NCI-H2029 treated with DMSO at 0.1 percent for 48 hours (cell line): ENCODE measurements at regions not wholly inside any gene's neighbourhood (a gene's known extent, or its start where the extent isn't known, plus 50 kb on each side); places are given as distances from the start of the nearest gene placed in this dataset.
"Not testable (repeated sequence)": the region's sequence is repeated elsewhere in the genome, so short reads cannot be mapped to it uniquely, and the experiment has no call there.

Experiments
- DNase-seq: peaks from one replicate; lab custom pipeline; 2025; lab: John Stamatoyannopoulos, UW

GRCh38 chr2:155021618-155022017 is 323.1 kb downstream of the KCNJ3 start:
- peak; percentile 64 for DNase-seq

GRCh38 chr2:155020246-155020645 is 321.8 kb downstream of the KCNJ3 start:
- DNase-seq, result no peak

GRCh38 chr2:155010925-155011324 is 312.4 kb downstream of the KCNJ3 start:
- no peak for DNase-seq

GRCh38 chr2:154995361-154995760 is 296.9 kb downstream of the KCNJ3 start:
- no peak for DNase-seq

- peak; percentile 79 for DNase-seq
Measured at GRCh38 chr2:154992826-154993225, 294.3 kb downstream of the KCNJ3 start.

GRCh38 chr2:154978710-154979109 is 280.2 kb downstream of the KCNJ3 start:
- no peak for DNase-seq

- DNase-seq, result no peak
Measured at GRCh38 chr2:154978244-154978643, 279.7 kb downstream of the KCNJ3 start.

- DNase-seq, result no peak
Measured at GRCh38 chr2:154974041-154974440, 275.5 kb downstream of the KCNJ3 start.

- no peak for DNase-seq
Measured at GRCh38 chr2:154963511-154963910, 265.0 kb downstream of the KCNJ3 start.

GRCh38 chr2:154961676-154962075 is 263.2 kb downstream of the KCNJ3 start:
- no peak for DNase-seq

GRCh38 chr2:154960802-154961583 is 262.5 kb downstream of the KCNJ3 start:
- no peak for DNase-seq

- no peak for DNase-seq
Measured at GRCh38 chr2:154952346-154952980, 254.0 kb downstream of the KCNJ3 start.

- DNase-seq, result not testable (repeated sequence)
Measured at GRCh38 chr2:154947416-154947815, 248.9 kb downstream of the KCNJ3 start.

- DNase-seq, result no peak
Measured at GRCh38 chr2:154945984-154946383, 247.5 kb downstream of the KCNJ3 start.

- no peak for DNase-seq
Measured at GRCh38 chr2:154941379-154941778, 242.9 kb downstream of the KCNJ3 start.

- no peak for DNase-seq
Measured at GRCh38 chr2:154934213-154934612, 235.7 kb downstream of the KCNJ3 start.

GRCh38 chr2:154924531-154924930 is 226.0 kb downstream of the KCNJ3 start:
- DNase-seq, result no peak

GRCh38 chr2:154914561-154914960 is 216.1 kb downstream of the KCNJ3 start:
- no peak for DNase-seq

GRCh38 chr2:154912215-154912614 is 213.7 kb downstream of the KCNJ3 start:
- DNase-seq, result no peak

GRCh38 chr2:154911729-154912128 is 213.2 kb downstream of the KCNJ3 start:
- no peak for DNase-seq

- no peak for DNase-seq
Measured at GRCh38 chr2:154910701-154911100, 212.2 kb downstream of the KCNJ3 start.

- DNase-seq, result no peak
Measured at GRCh38 chr2:154908327-154908726, 209.8 kb downstream of the KCNJ3 start.
